H9 (cell line): ENCODE measurements at regions not wholly inside any gene's neighbourhood (a gene's known extent, or its start where the extent isn't known, plus 50 kb on each side); places are given as distances from the start of the nearest gene placed in this dataset.

ENCODE experiments used
- DNase-seq: peaks from one replicate; pipeline ENCODE4 v3.0.0-alpha.2; 2017
- H2AFZ ChIP-seq: one replicate; pipeline ENCODE4 v1.6.1; 2013; ENCODE audit warnings: mild to moderate bottlenecking, low read length, control low read depth, moderate library complexity
- H2AK5ac ChIP-seq: 2 replicates; pipeline ENCODE4 v1.6.1; 2013; ENCODE audit warnings: low read length, control low read depth, mixed read lengths; ENCODE audit not compliant: insufficient read length
- H2BK120ac ChIP-seq: one replicate; pipeline ENCODE4 v1.6.1; 2013; ENCODE audit warnings: low read depth, mild to moderate bottlenecking, low read length, control low read depth, inconsistent platforms; ENCODE audit not compliant: poor library complexity, severe bottlenecking
- H2BK12ac ChIP-seq: 2 replicates; pipeline ENCODE4 v1.6.1; 2013; ENCODE audit warnings: low read length, control low read depth, mixed read lengths, low read depth; ENCODE audit not compliant: insufficient read length
- H2BK15ac ChIP-seq: 2 replicates; pipeline ENCODE4 v1.6.1; 2013; ENCODE audit warnings: low read depth, low read length, control low read depth
- H2BK20ac ChIP-seq: one replicate; pipeline ENCODE4 v1.6.1; 2013; ENCODE audit warnings: low read depth, mild to moderate bottlenecking, low read length, control low read depth, inconsistent platforms; ENCODE audit not compliant: poor library complexity, severe bottlenecking
- H2BK5ac ChIP-seq: 2 replicates; pipeline ENCODE4 v1.6.1; 2013; ENCODE audit warnings: low read length, control low read depth, mixed read lengths; ENCODE audit not compliant: insufficient read length
- H3K14ac ChIP-seq: 2 replicates; pipeline ENCODE4 v1.6.1; 2013; ENCODE audit warnings: low read length, control low read depth; ENCODE audit not compliant: insufficient read depth
- H3K18ac ChIP-seq: 2 replicates; pipeline ENCODE4 v1.6.1; 2013; ENCODE audit warnings: low read depth, mild to moderate bottlenecking, mixed read lengths, low read length, control low read depth; ENCODE audit not compliant: insufficient read length
- H3K23ac ChIP-seq: 2 replicates; pipeline ENCODE4 v1.6.1; 2013; ENCODE audit warnings: low read length, control low read depth, mixed read lengths, low read depth; ENCODE audit not compliant: insufficient read length
- H3K23me2 ChIP-seq: 2 replicates; pipeline ENCODE4 v1.6.1; 2013; ENCODE audit warnings: low read depth, mild to moderate bottlenecking, mixed read lengths, low read length, control low read depth; ENCODE audit not compliant: insufficient read length, poor library complexity, severe bottlenecking
- H3K27ac ChIP-seq: 2 replicates; pipeline ENCODE4 v1.5.1; 2013; ENCODE audit warnings: low read length, control low read depth, mixed read lengths, low read depth; ENCODE audit not compliant: insufficient read length
- H3K27me3 ChIP-seq: 2 replicates; pipeline ENCODE4 v1.6.1; 2013; ENCODE audit warnings: low read length, control low read depth, inconsistent platforms; ENCODE audit not compliant: insufficient read depth
- H3K4ac ChIP-seq: 2 replicates; pipeline ENCODE4 v1.6.1; 2013; ENCODE audit warnings: low read depth, mild to moderate bottlenecking, control low read depth, inconsistent platforms, low read length, moderate library complexity
- H3K4me1 ChIP-seq: 2 replicates; pipeline ENCODE4 v1.6.1; 2013; ENCODE audit warnings: low read length, control low read depth, inconsistent platforms; ENCODE audit not compliant: insufficient read depth
- H3K4me2 ChIP-seq: 2 replicates; pipeline ENCODE4 v1.6.1; 2013; ENCODE audit warnings: low read length, control low read depth, mixed read lengths; ENCODE audit not compliant: insufficient read length, insufficient read depth
- H3K56ac ChIP-seq: 2 replicates; pipeline ENCODE4 v1.6.1; 2013; ENCODE audit warnings: low read depth, mild to moderate bottlenecking, mixed read lengths, low read length, control low read depth; ENCODE audit not compliant: insufficient read length
- H3K79me1 ChIP-seq: 2 replicates; pipeline ENCODE4 v1.6.1; 2013; ENCODE audit warnings: low read depth, mild to moderate bottlenecking, moderate library complexity, low read length, control low read depth, inconsistent platforms; ENCODE audit not compliant: insufficient read depth, poor library complexity, severe bottlenecking
- H3K79me2 ChIP-seq: 2 replicates; pipeline ENCODE4 v1.6.1; 2013; ENCODE audit warnings: low read length, control low read depth, inconsistent platforms; ENCODE audit not compliant: insufficient read depth
- H3K9ac ChIP-seq: 2 replicates; pipeline ENCODE4 v1.6.1; 2013; ENCODE audit warnings: low read length, control low read depth, mixed read lengths; ENCODE audit not compliant: insufficient read length; ENCODE audit errors: extremely low read depth
- H3K9me3 ChIP-seq: one replicate; pipeline ENCODE4 v1.6.1; 2013; ENCODE audit warnings: low read depth, low read length, inconsistent platforms; ENCODE audit not compliant: control insufficient read depth
- H3T11ph ChIP-seq: one replicate; pipeline ENCODE4 v1.6.1; 2013; ENCODE audit warnings: mild to moderate bottlenecking, low read length, control low read depth, inconsistent platforms
- H4K20me1 ChIP-seq: one replicate; pipeline ENCODE4 v1.6.1; 2013; ENCODE audit not compliant: control insufficient read depth, insufficient read length, insufficient read depth
- H4K5ac ChIP-seq: 2 replicates; pipeline ENCODE4 v1.6.1; 2013; ENCODE audit warnings: low read depth, mild to moderate bottlenecking, mixed read lengths, low read length, control low read depth; ENCODE audit not compliant: insufficient read length
- H4K8ac ChIP-seq: replicated peaks from 2 replicates; pipeline ENCODE4 v1.6.1; 2013; ENCODE audit warnings: low read length, control low read depth, mixed read lengths, low read depth; ENCODE audit not compliant: insufficient read length
- H4K91ac ChIP-seq: 2 replicates; pipeline ENCODE4 v1.6.1; 2013; ENCODE audit warnings: low read depth, mild to moderate bottlenecking, moderate library complexity, mixed read lengths, low read length, control low read depth; ENCODE audit not compliant: insufficient read length
- H3K27ac Mint-ChIP-seq, 3 experiments: 2 replicates in 2 of 3; 3 replicates in 1 of 3; pipeline ENCODE4 v1.8.0; 2020 to 2021; ENCODE audit warnings: mixed read lengths in 3 of 3, mild to moderate bottlenecking in 1 of 3, moderate library complexity in 1 of 3
- H3K27me3 Mint-ChIP-seq: 2 replicates; pipeline ENCODE4 v1.8.0; 2021; ENCODE audit warnings: low read depth, mild to moderate bottlenecking, moderate library complexity, mixed read lengths
- H3K36me3 Mint-ChIP-seq, 3 experiments: 2 replicates in 2 of 3; 3 replicates in 1 of 3; pipeline ENCODE4 v1.8.0; 2020 to 2021; ENCODE audit warnings: low read depth in 3 of 3, mixed read lengths in 3 of 3; ENCODE audit not compliant: insufficient read depth in 1 of 3
- H3K4me1 Mint-ChIP-seq, 2 experiments: 2 replicates each; pipeline ENCODE4 v1.8.0; 2020; ENCODE audit warnings: mixed read lengths in 2 of 2
- H3K4me3 Mint-ChIP-seq, 2 experiments: 2 replicates in 1 of 2; 3 replicates in 1 of 2; pipeline ENCODE4 v1.8.0; 2020 to 2021; ENCODE audit warnings: mild to moderate bottlenecking in 2 of 2, mixed read lengths in 2 of 2, moderate library complexity in 1 of 2
- H3K9me3 Mint-ChIP-seq, 2 experiments: 2 replicates in 1 of 2; 3 replicates in 1 of 2; pipeline ENCODE4 v1.8.0; 2020; ENCODE audit warnings: mild to moderate bottlenecking in 2 of 2, mixed read lengths in 2 of 2, moderate library complexity in 1 of 2
- TF ChIP-seq, protein P1 (sequence below): fragments of 200-600 bp; sonication (generic); conservative IDR thresholded peaks from 3 replicates; pipeline ENCODE4 v1.8.0; 2021; ENCODE audit warnings: antibody characterized with exemption, mild to moderate bottlenecking

DNA sequence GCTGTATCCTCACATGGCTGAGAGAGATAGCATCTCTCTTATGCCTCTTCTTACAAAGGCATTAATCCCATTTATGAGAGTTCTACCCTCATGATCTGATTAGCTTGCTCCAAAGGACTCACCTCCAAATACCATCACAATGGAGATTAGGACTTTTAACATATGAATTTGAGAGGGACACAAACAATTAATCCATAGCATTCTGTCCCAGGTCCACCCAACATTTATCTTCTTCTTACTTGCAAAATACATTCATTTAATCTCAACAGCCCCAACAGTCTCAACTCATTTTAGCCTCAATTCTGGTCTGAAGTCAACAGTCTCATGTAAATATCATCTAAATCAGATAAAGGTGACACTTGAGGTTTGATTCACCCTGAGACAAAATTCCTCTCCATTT is 555.4 kb downstream of the RAB28 start:
- TF ChIP-seq, protein P1, sequence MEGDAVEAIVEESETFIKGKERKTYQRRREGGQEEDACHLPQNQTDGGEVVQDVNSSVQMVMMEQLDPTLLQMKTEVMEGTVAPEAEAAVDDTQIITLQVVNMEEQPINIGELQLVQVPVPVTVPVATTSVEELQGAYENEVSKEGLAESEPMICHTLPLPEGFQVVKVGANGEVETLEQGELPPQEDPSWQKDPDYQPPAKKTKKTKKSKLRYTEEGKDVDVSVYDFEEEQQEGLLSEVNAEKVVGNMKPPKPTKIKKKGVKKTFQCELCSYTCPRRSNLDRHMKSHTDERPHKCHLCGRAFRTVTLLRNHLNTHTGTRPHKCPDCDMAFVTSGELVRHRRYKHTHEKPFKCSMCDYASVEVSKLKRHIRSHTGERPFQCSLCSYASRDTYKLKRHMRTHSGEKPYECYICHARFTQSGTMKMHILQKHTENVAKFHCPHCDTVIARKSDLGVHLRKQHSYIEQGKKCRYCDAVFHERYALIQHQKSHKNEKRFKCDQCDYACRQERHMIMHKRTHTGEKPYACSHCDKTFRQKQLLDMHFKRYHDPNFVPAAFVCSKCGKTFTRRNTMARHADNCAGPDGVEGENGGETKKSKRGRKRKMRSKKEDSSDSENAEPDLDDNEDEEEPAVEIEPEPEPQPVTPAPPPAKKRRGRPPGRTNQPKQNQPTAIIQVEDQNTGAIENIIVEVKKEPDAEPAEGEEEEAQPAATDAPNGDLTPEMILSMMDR = no peak
- Histone ChIP-seq H3K9me3 (no peaks in the 10 kb centered on the region), H2AFZ (no peak overlapping the region), H3K4me2 (no peak overlapping the region), H3K23ac (no peak overlapping the region), H3K79me2 (no peaks in the 10 kb centered on the region), H4K91ac (no peak overlapping the region), H3K4me1 (peaks cover 7% of the 10 kb centered on the region; the same call in 1 of the 2 replicates), H3K79me1 (no peaks in the 10 kb centered on the region), H3K18ac (no peak overlapping the region), H3K9ac (no peak overlapping the region), H2AK5ac (no peak overlapping the region), H2BK15ac (no peak overlapping the region), H4K20me1 (no peaks in the 10 kb centered on the region), H2BK12ac (no peak overlapping the region), H3K27me3 (no peaks in the 10 kb centered on the region), H2BK20ac (no peak overlapping the region), H3K27ac (no peak overlapping the region), H3K23me2 (no peaks in the 10 kb centered on the region), H4K5ac (no peak overlapping the region), H3K4ac (no peak overlapping the region), H4K8ac (no peak overlapping the region), H2BK5ac (no peak overlapping the region), H3K56ac (no peak overlapping the region), H2BK120ac (no peak overlapping the region), H3T11ph (no peak overlapping the region), H3K14ac (no peak overlapping the region)
- H3K27ac Mint-ChIP-seq = peak overlapping the region in 1 of 3 experiments; percentile 28; a peak in 1 of 7 replicates
- no peak overlapping the region for H3K4me3 Mint-ChIP-seq
- no peak for DNase-seq
- no peaks in the 10 kb centered on the region; the same call in 1 of the 2 replicates for H3K27me3 Mint-ChIP-seq
- peaks cover 0 to 12% (median 0%) of the 10 kb centered on the region in 3 experiments; a peak in 3 of 7 replicates for H3K36me3 Mint-ChIP-seq
- peaks cover 7 to 11% of the 10 kb centered on the region in 2 experiments; a peak in 4 of 5 replicates for H3K9me3 Mint-ChIP-seq
- H3K4me1 Mint-ChIP-seq = peaks cover 30 to 37% of the 10 kb centered on the region in 2 experiments
